AG08395 (cell line): ENCODE measurements at regions not wholly inside any gene's neighbourhood (a gene's known extent, or its start where the extent isn't known, plus 50 kb on each side); places are given as distances from the start of the nearest gene placed in this dataset.
A peak's percentile ranks its signal among the peaks of the same experiment; 100 is the strongest.

Experiments
- DNase-seq: peaks from one replicate; pipeline ENCODE4 v3.0.0; 2012; ENCODE audit warnings: mixed read lengths, low spot score

GRCh38 chr16:55380485-55380884 is 56.5 kb downstream of the IRX6 start:
- DNase-seq, result no peak

- DNase-seq, result no peak
These were observed 60.6 kb downstream of the IRX6 start for GRCh38 chr16:55384288-55385247.

- DNase-seq, result no peak
These were observed 61.4 kb downstream of the IRX6 start for GRCh38 chr16:55385359-55385758.

GRCh38 chr16:55386534-55387296 is 62.7 kb downstream of the IRX6 start:
- DNase-seq, result no peak

- DNase-seq, result no peak
These were observed 64.3 kb downstream of the IRX6 start for GRCh38 chr16:55388131-55388862.

- no peak for DNase-seq
These were observed 65.5 kb downstream of the IRX6 start for GRCh38 chr16:55389426-55390073.

GRCh38 chr16:55390630-55391237 is 66.7 kb downstream of the IRX6 start:
- no peak for DNase-seq

GRCh38 chr16:55391760-55392375 is 67.9 kb downstream of the IRX6 start:
- DNase-seq, result no peak

- no peak for DNase-seq
These were observed 68.7 kb downstream of the IRX6 start for GRCh38 chr16:55392701-55393100.

GRCh38 chr16:55393991-55394390 is 70.0 kb downstream of the IRX6 start:
- DNase-seq, result no peak

- DNase-seq, result no peak
These were observed 74.8 kb downstream of the IRX6 start for GRCh38 chr16:55398762-55399161.

- DNase-seq, result peak; percentile 14
These were observed 75.9 kb downstream of the IRX6 start for GRCh38 chr16:55399911-55400310.

GRCh38 chr16:55401046-55401445 is 77.0 kb downstream of the IRX6 start:
- no peak for DNase-seq

GRCh38 chr16:55403464-55403863 is 75.5 kb upstream of the MMP2 start:
- DNase-seq, result no peak

GRCh38 chr16:55406651-55407050 is 72.3 kb upstream of the MMP2 start:
- no peak for DNase-seq

GRCh38 chr16:55408661-55409060 is 70.3 kb upstream of the MMP2 start:
- DNase-seq, result no peak

- DNase-seq, result peak; percentile 12
These were observed 67.8 kb upstream of the MMP2 start for GRCh38 chr16:55411231-55411630.

GRCh38 chr16:55418586-55418985 is 60.4 kb upstream of the MMP2 start:
- DNase-seq, result peak; percentile 33

- no peak for DNase-seq
These were observed 57.8 kb upstream of the MMP2 start for GRCh38 chr16:55421226-55421625.

GRCh38 chr16:55426865-55427484 is 52.0 kb upstream of the MMP2 start:
- no peak for DNase-seq
